ENCODE measurements at regions not wholly inside any gene's neighbourhood (a gene's known extent, or its start where the extent isn't known, plus 50 kb on each side); places are given as distances from the start of the nearest gene placed in this dataset.
"Not testable (repeated sequence)": the region's sequence is repeated elsewhere in the genome, so short reads cannot be mapped to it uniquely, and the experiment has no call there.

GRCh38 chr14:34065690-34066391 lies 115.0 kb upstream of the EGLN3 start:
- DNase-seq, result no peak

DNA sequence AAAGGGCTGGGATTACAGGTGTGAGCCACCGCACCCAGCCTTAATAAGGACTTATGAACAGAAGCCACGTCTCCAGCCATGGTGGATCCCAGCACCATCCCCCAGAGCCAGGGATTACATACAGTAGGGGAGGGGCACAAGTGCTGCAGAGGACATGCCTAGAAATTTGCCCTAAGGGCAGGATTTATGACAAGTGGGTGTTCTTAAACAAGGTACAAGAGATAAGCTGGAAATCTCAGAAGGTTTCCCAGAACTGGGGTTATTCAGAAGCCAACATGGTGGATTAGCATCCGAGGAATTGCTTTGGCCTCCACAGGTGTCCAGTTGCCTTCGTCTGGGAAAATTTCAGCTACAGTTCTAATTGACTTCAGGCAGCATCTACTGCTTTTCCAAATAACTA lies 114.4 kb upstream of the EGLN3 start:
- DNase-seq, result no peak

GRCh38 chr14:34064349-34064748 lies 113.5 kb upstream of the EGLN3 start:
- DNase-seq, result no peak

DNA sequence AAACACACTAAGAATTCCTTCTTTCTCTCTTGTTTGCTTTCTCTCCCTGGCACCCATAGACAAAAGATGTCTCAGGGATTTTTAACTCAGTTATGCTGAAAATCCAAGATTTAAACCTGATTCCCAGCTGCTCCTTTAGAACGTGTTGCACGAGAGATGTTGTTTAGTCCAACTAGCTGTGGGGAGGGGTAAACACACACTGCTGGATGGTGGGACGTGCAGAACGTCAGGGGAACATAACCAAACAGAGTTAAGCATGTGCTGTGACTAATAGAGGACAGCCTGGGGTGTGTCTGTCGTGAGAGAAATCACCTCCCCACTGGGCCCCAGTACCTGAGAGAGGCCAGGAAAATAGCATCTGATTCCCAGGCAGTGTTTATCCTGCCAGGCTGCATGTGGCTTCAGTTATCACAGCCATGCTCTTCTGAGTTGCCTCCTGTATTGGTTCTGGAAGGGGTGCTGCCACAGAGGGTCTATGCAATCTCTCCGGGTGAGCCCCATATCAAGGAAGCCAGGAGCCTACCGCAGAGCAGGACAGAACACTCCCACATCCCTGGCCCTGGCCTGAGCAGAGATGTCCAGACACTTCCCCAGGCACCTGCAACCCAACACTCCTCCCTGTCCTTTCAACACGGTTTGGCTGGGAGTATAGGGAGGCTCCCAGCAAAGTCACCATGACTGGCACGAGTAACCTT lies 112.7 kb upstream of the EGLN3 start:
- DNase-seq, result no peak

- DNase-seq, result no peak
These were observed 112.2 kb upstream of the EGLN3 start for GRCh38 chr14:34063042-34063441.

- DNase-seq, result no peak
These were observed 111.6 kb upstream of the EGLN3 start for GRCh38 chr14:34062353-34062973.

DNA sequence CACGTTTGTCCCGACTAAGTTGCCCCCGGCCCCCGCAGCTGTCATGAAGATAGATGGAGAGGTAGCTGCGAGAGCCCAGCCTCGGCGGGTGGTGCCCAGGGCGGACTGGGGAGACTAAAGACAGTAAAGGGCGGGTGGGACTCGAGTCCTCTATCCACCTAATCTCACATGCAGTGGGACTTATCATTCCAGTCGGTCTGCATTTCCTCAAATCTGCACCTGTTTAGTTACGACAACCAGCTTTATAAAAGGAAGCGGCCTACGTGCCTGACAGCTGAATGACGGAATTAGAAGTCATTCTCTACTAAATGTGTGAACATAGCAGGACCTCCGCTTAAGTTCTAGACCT lies 109.8 kb upstream of the EGLN3 start:
- no peak for DNase-seq

DNA sequence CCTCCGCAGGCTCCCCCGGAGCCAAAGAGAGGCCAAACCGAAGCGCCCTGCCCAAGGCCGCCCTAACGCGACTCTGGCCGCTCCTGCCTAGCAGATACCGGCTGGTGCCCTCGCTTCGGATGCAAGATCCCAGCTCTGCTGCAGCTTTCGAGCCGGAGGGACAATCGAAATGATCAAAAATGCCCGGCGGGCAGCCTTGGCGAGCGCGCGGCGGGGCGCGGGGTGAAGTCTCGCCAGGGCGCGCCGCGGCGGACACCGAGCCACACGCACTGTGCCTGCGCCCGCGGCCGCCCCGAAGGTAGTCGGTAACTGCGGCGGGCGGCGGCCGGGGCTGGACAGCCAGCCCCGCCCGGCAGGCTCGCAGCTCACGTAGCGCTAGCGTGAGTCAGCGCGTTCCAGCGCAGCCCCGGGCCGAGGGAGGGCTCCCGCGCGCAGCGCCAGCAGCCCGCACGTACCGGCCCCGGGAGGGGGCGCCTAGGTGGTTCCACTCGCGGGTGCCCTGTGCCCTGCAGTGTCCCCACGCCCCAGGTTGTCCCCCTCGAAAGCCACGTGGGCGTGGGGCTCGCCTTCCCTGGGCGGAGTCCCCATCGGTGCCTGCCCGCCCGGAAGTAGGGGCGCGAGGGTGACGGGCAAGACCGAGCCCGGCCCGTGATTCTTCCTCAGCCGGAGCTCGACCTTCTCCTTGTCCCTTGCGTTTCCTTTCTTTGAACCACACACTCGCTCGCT lies 109.2 kb upstream of the EGLN3 start:
- peak; percentile 61 for DNase-seq

GRCh38 chr14:34059037-34059924 lies 108.4 kb upstream of the EGLN3 start:
- DNase-seq, result no peak

DNA sequence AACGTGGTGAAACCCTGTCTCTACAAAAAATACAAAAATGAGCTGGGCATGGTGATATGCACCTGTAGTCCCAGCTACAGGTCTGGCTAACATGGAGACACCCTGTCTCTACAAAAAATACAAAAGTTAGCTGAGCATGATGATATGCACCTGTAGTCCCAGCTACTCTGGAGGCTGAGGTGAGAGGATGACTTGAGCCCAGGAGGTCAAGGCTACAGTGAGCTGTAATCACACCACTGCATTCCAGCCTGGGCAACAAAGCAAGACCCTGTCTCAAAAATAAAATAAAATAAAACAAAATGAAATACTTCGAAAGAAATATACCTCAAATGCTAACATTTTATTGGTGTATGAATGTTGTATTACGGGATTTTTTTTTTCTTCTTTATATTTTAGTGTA lies 107.6 kb upstream of the EGLN3 start:
- DNase-seq, result no peak

DNA sequence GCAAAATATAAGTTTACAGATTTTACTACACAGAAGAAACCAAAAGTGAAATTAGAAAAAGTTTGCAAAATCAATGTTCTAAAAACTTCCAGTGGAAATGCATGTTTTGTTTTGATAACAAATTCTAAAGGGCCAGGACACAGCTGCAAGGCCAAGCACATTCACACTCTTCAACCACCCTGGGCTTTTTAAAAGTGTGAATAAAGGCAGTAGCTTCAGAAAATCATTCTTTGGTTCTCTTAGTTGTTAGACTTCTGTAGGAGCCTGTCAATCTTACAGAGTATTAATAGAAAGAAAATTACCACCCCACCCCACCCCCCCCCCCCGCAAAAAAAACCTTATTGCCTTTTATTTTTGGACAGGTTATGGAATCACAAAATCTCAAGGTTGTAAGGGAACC lies 105.2 kb upstream of the EGLN3 start:
- no peak for DNase-seq

DNA sequence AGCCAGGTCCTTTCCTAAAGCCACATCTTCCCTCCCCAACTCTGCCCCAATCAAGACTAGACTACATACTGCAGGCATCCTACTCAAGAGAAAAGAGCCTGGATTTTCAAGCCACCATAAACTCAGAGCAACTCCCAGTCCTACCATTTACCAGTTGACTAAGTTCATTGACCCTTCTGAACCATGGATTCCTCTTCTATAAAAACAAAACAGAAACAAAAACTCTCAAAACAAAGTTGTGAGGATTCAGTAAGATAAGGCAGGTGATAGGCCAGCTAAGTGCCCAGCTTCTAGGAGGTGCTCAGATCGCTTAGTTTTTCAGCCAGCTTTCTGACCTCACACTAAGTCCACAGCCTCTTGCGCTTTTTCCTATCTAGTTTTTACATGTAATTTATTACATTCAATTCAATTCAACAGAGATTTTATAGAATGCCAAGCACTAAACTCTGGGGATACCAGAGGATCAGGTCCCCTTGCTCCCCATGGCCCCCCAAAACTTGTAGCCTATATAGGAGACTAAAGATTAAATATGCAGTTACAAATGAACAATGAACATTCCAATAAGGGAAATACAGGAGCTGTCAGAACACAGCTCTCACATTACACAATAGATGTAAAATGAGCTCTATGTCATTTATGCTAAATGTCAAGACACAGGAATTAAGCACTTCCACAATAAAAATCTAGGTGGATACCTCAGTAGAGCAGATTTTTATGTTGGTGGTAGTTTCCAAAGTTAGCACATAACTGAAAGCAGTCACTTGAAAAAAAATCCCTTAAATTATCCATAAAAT lies 104.5 kb upstream of the EGLN3 start:
- no peak for DNase-seq

DNA sequence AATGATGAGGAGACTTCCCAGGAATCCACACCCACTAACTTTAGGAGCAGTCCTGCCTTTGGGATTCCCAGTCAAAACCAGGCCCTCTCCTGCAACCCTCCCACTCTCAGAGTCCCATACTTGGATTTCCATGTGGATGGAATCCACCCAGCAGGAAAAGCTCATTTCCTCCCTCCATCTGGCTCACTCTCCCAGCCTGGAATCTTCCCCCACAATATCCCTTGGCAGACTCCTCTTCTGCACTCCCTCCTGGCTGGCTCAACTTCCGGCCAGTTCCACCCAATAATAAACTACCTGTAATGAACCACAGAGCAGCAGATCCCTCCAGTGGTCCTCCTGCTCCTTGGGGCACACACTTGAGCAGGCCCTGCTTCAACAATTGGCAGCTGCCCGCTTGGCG lies 102.8 kb upstream of the EGLN3 start:
- no peak for DNase-seq

GRCh38 chr14:34052658-34053014 lies 101.8 kb upstream of the EGLN3 start:
- no peak for DNase-seq

DNA sequence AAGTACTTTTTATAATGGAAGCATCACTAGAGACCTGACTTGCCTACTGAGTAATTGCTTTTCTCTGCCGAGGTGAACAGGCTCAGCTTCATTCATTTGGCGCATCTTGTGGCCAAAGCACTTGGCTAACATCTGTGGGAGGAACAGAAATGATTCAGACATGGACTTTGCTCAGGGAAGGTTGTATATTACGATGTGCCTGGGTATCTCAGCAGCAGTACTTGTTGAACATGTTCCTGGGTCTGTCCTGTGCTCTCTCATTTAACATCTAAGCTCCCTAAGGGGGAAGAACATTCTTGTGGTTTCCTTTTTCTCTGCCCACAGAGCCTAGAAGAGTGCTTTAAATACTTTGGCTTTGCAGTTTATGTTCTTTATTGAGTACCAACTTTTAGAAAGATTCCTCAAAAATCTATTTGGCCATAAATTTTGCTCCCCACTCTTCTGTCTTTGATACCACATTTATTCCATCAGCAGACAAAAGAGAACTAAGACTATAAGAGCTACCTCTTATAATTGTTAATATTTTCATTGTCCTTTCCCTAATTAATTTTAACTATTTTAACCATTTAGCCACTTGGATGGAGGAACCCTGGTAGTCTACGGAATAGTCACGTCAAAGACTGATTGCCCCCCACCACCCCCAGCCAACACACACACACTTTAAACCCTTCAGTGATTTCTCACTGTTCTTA lies 101.2 kb upstream of the EGLN3 start:
- DNase-seq, result no peak

DNA sequence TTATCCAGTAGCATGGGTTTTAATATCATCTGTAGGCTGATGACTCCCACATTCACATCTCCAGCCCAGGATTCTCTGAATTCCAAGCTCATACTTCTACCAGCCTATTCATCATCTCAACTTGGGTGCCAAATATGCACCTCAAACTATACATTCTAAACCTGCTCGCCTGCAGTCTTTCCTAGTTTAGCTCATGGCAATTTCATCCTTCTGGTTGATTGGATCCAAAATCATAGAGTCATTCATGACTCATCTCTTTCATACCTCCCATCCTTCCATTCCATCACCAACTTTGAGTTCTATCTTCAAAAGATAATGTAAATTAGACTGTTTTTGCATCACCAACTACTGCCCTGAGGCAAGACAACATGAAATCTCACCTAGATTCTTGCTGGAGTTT lies 99.7 kb upstream of the EGLN3 start:
- DNase-seq, result no peak

- no peak for DNase-seq
These were observed 98.9 kb upstream of the EGLN3 start for GRCh38 chr14:34049790-34050189.

- DNase-seq, result not testable (repeated sequence)
These were observed 98.3 kb upstream of the EGLN3 start for GRCh38 chr14:34049187-34049586.

DNA sequence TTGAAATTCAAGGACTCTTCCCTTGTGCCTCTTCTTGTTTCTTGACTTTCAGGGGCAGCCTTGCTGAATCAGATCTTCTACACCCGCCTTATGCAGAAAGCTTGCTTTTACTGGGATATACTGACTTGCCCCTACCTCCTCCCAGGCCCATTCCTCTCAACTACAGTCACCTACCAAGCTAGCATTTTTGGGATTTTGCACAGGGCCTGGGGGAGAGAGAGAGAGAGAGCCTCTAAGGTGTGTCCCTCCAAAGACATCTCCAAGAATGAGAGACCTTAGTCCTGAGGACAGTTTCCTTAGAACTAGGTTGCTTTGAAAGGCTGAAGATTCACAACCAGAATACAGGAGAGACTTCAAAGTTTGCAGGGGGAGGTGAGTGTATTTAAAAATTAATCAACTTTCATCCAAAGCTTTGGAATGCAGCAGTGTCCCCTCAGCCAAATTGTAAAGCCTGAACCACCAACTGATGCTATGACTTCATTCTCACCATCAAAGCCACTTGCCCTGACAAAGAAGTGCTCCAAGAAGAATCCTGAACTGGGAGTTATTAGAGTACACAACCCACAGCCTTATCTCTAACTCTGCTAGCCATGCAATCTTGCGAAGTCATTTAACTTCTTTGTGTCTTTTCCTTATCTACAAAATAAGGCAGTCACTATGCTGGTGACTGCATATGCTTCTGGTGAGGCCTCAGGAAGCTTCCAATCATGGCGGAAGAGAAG lies 96.1 kb upstream of the EGLN3 start:
- no peak for DNase-seq
